ENCODE measurements at regions not wholly inside any gene's neighbourhood (a gene's known extent, or its start where the extent isn't known, plus 50 kb on each side); places are given as distances from the start of the nearest gene placed in this dataset.

- no peak for DNase-seq (ENCODE audit: low read depth)
Measured at GRCh38 chr4:188839704-188840103, 700.5 kb downstream of the TRIML1 start.

GRCh38 chr4:188841523-188841922, 702.3 kb downstream of the TRIML1 start:
- no peak for DNase-seq (ENCODE audit: low read depth)

GRCh38 chr4:188854436-188854835, 715.2 kb downstream of the TRIML1 start:
- DNase-seq (ENCODE audit: low read depth): no peak

- DNase-seq (ENCODE audit: low read depth): no peak
Measured at GRCh38 chr4:188858696-188859095, 719.5 kb downstream of the TRIML1 start.

- DNase-seq (ENCODE audit: low read depth): no peak
Measured at GRCh38 chr4:188864741-188865140, 725.5 kb downstream of the TRIML1 start.

- DNase-seq (ENCODE audit: low read depth): no peak
Measured at GRCh38 chr4:188867796-188868195, 728.6 kb downstream of the TRIML1 start.

- DNase-seq (ENCODE audit: low read depth): no peak
Measured at GRCh38 chr4:188869581-188869980, 730.3 kb downstream of the TRIML1 start.

GRCh38 chr4:188872809-188873208, 733.6 kb downstream of the TRIML1 start:
- DNase-seq (ENCODE audit: low read depth): no peak

GRCh38 chr4:188876881-188877280, 737.6 kb downstream of the TRIML1 start:
- DNase-seq (ENCODE audit: low read depth): no peak

GRCh38 chr4:188879598-188879997, 740.4 kb downstream of the TRIML1 start:
- DNase-seq (ENCODE audit: low read depth): no peak

GRCh38 chr4:188887905-188888304, 748.7 kb downstream of the TRIML1 start:
- no peak for DNase-seq (ENCODE audit: low read depth)

- no peak for DNase-seq (ENCODE audit: low read depth)
Measured at GRCh38 chr4:188892837-188893236, 753.6 kb downstream of the TRIML1 start.

- DNase-seq (ENCODE audit: low read depth): no peak
Measured at GRCh38 chr4:188903986-188904385, 764.7 kb downstream of the TRIML1 start.

GRCh38 chr4:188904617-188905016, 765.4 kb downstream of the TRIML1 start:
- no peak for DNase-seq (ENCODE audit: low read depth)

- no peak for DNase-seq (ENCODE audit: low read depth)
Measured at GRCh38 chr4:188905248-188905647, 766.0 kb downstream of the TRIML1 start.

GRCh38 chr4:188911199-188911598, 772.0 kb downstream of the TRIML1 start:
- DNase-seq (ENCODE audit: low read depth): no peak

- no peak for DNase-seq (ENCODE audit: low read depth)
Measured at GRCh38 chr4:188911707-188912106, 772.5 kb downstream of the TRIML1 start.

GRCh38 chr4:188915175-188915574, 775.9 kb downstream of the TRIML1 start:
- DNase-seq (ENCODE audit: low read depth): no peak

- DNase-seq (ENCODE audit: low read depth): no peak
Measured at GRCh38 chr4:188918787-188919186, 779.5 kb downstream of the TRIML1 start.

GRCh38 chr4:188930822-188931221, 791.6 kb downstream of the TRIML1 start:
- DNase-seq (ENCODE audit: low read depth): no peak

- DNase-seq (ENCODE audit: low read depth): no peak
Measured at GRCh38 chr4:188934320-188934962, 795.2 kb downstream of the TRIML1 start.

GRCh38 chr4:188941524-188942119, 802.4 kb downstream of the TRIML1 start:
- DNase-seq (ENCODE audit: low read depth): no peak

GRCh38 chr4:188942606-188943005, 803.4 kb downstream of the TRIML1 start:
- DNase-seq (ENCODE audit: low read depth): no peak

GRCh38 chr4:188949596-188949995, 810.4 kb downstream of the TRIML1 start:
- no peak for DNase-seq (ENCODE audit: low read depth)
